HG03045 (cell line): ENCODE measurements at regions not wholly inside any gene's neighbourhood (a gene's known extent, or its start where the extent isn't known, plus 50 kb on each side); places are given as distances from the start of the nearest gene placed in this dataset.
"Not testable (repeated sequence)": the region's sequence is repeated elsewhere in the genome, so short reads cannot be mapped to it uniquely, and the experiment has no call there.

Experiments
- ATAC-seq: cut with Tn5 transposase; IDR thresholded peaks from one replicate; pipeline ENCODE4 v1.9.1; 2021; ENCODE audit warnings: mild to moderate bottlenecking, moderate library complexity; ENCODE audit not compliant: unreplicated experiment

- no peak for ATAC-seq
Observed at GRCh38 chr9:87781331-87781730, 55.4 kb downstream of the CTSL start.

GRCh38 chr9:87783180-87783579 lies 57.3 kb downstream of the CTSL start:
- ATAC-seq, result no peak

GRCh38 chr9:87785315-87785970 lies 59.5 kb downstream of the CTSL start:
- not testable (repeated sequence) for ATAC-seq

GRCh38 chr9:87786423-87786822 lies 60.5 kb downstream of the CTSL start:
- no peak for ATAC-seq

GRCh38 chr9:87786876-87787275 lies 61.0 kb downstream of the CTSL start:
- ATAC-seq, result no peak

GRCh38 chr9:87787735-87788134 lies 61.8 kb downstream of the CTSL start:
- no peak for ATAC-seq

- peak; percentile 85 for ATAC-seq
Observed at GRCh38 chr9:87792831-87793288, 66.9 kb downstream of the CTSL start.

GRCh38 chr9:87793292-87793691 lies 67.4 kb downstream of the CTSL start:
- no peak for ATAC-seq

GRCh38 chr9:87795178-87795577 lies 69.3 kb downstream of the CTSL start:
- ATAC-seq, result no peak

- no peak for ATAC-seq
Observed at GRCh38 chr9:87796196-87796595, 70.3 kb downstream of the CTSL start.

- ATAC-seq, result no peak
Observed at GRCh38 chr9:87798261-87798833, 72.4 kb downstream of the CTSL start.

- no peak for ATAC-seq
Observed at GRCh38 chr9:87799503-87799902, 73.6 kb downstream of the CTSL start.

GRCh38 chr9:87800456-87800855 lies 74.5 kb downstream of the CTSL start:
- ATAC-seq, result no peak

GRCh38 chr9:87801013-87801412 lies 75.1 kb downstream of the CTSL start:
- ATAC-seq, result no peak

GRCh38 chr9:87803166-87803565 lies 77.2 kb downstream of the CTSL start:
- no peak for ATAC-seq

- no peak for ATAC-seq
Observed at GRCh38 chr9:87803623-87804345, 77.9 kb downstream of the CTSL start.

- no peak for ATAC-seq
Observed at GRCh38 chr9:87805259-87805658, 77.4 kb upstream of the SPATA31E1 start.

- ATAC-seq, result no peak
Observed at GRCh38 chr9:87810008-87810407, 72.7 kb upstream of the SPATA31E1 start.

- ATAC-seq, result no peak
Observed at GRCh38 chr9:87810679-87811178, 71.9 kb upstream of the SPATA31E1 start.

GRCh38 chr9:87812375-87813118 lies 70.1 kb upstream of the SPATA31E1 start:
- no peak for ATAC-seq

- no peak for ATAC-seq
Observed at GRCh38 chr9:87813119-87813463, 69.6 kb upstream of the SPATA31E1 start.
